MV-4-11 (cell line): ENCODE measurements at regions not wholly inside any gene's neighbourhood (a gene's known extent, or its start where the extent isn't known, plus 50 kb on each side); places are given as distances from the start of the nearest gene placed in this dataset.

Experiments used
- DNase-seq: peaks from one replicate; lab custom pipeline; 2025; lab: John Stamatoyannopoulos, UW

DNA sequence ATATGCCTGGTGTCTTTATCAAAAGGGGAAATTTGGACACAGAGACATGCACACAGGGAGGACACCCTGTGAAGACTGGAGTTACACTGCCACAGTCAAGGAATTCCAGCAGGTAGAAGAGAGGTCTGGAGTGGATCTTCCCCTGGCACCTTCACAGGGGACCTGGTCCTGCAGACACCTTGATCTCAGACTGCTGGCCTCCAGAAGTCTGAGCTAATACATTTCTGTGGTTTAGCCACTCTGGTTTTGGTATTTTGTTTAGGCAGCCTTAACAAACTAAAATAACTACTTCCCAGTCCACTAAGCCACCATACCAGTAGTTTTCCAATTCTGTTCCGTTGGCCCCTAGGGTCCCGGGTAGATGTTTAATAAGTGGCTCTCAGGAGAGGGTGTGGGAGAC is 164.7 kb downstream of the SETD4 start:
- DNase-seq = no peak

DNA sequence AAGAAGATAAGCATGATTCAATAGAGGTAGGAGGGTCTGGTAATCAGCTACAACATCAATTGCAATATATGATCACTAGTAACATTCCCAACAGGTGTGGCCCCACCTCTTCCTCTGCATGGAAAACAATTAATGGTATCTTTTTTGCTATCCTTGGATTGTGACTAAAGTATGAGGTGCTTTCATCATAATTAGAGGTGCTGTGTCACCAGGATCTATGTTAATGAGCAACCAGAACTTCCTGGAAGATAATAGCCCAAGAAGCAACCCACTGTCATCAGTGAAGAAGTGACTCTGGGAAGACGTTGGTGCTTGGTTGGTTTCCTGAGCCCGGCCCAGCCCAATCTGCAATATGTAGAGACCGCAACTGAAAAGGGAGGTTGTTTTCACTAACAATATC is 167.2 kb downstream of the SETD4 start:
- no peak for DNase-seq

DNA sequence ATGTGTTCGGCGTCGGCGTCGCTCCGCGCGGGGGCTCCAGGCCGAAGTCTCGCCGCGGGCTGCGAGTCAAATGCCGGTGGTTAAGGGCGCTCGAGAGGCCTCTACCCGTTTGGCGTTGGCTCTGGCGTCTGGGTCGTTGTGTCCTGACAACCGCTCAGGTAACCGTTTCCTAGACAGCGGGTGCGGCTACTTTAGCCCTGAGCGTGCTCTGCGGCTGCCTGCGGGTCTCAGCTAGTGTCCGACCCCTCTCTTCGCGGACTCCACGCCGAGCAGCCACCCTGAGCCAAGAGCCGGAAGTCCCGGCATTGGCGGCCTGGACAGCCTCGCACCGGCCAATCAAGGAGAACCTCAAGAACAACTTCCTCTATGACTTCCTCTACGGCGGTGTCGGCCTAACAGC is 173.4 kb downstream of the SETD4 start:
- DNase-seq = no peak

DNA sequence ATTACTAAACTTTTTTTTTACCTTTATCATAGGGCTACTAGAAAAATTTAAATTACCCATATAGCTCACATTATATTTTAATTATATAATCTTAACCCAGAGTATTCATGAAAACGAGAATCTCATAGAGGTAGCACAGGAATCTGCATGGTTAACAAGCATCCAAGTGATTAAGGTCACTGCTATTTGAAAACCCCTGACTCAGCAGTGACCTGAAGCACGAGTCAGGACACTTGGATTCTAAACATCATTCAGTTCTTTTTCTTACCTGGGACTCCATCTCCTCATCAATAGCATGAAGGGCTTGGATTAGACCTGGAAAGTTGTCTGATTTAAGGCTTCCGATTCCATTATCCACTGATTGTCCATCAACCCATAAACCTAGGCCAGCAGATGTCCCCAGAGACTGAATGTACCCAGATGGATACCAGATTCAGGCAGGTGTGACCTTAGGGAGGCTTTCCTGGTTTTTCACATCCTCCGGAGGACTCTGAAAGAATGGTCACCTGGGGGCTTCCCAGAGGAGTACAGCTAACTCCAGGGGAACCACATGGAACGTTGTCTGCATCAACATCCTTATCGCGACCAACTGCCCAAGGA is 174.3 kb downstream of the SETD4 start:
- DNase-seq = no peak

DNA sequence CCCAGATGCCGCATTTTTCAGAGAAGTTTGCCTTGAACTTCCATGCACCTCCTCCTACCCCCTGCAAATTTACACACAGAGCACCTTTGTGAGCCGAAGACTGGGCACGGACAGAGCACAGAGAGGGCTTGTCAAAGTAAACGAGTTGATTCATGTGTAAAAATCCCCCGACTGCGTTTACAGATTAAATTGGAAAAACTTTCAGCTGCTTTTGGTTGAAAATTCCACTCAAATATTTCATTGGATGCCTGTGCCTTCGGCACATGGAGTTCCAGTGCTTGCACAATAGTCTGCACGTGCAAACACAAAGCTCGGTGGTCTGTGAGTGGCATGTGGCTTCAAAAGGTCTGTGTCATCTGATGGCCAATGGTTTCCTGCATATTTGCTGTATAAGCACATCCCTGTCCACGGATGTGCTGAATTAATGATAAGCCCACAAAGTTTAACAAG is 177.5 kb downstream of the SETD4 start:
- DNase-seq = no peak

DNA sequence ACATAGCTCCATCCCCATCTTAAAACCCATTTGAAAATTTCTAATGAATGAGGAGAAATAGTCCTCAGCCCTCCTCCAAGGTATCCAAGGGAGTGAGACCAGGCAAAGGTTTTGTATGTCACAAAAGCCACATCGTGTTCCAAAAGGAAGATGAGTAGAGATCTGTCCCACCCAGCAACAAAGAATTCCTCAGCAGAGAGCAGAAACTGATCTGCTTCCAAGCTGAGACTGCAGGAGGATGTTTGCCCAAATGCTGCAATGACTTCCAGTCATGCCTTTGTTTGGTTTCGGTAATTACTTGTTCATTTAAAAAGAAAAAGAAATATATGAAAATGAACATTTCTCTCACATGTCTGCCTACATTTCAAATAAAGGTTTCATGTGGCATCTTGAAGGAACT is 186.9 kb downstream of the SETD4 start:
- peak; percentile 34 for DNase-seq

DNA sequence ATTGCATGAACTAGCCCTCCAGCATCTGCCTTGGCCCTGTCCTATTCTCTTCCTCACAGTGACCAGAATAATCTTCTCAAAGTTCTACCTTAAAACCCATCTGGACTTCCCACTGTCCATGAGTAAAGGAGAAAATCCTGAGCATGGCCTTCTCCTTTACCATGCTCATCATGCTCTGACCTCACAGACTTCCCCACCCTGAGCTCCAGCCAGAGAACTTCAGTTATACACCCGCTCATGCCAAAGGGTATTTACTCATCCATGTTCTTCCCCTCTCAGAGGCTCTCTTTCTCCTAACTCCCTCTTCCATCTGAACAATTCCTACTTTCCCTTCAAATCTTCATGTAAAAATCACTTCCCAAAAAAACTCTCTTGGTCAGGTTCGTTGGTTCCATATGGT is 188.4 kb downstream of the SETD4 start:
- DNase-seq = no peak

DNA sequence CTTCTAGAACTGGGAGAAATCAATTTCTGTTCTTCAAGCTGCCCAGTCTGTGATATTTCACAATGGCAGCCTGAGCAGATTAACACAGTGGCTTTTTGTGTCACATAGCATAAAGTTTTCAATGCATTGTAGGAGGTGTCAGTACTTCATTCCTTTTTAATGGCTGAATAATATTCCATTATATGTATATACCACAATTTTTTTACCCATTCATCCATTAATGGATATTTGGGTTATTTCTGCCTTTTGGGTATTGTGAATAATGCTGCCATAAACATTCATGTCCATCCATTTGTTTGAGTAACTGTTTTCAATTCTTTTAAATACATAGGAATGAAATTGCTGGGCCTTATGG is 191.5 kb downstream of the SETD4 start:
- DNase-seq = no peak

DNA sequence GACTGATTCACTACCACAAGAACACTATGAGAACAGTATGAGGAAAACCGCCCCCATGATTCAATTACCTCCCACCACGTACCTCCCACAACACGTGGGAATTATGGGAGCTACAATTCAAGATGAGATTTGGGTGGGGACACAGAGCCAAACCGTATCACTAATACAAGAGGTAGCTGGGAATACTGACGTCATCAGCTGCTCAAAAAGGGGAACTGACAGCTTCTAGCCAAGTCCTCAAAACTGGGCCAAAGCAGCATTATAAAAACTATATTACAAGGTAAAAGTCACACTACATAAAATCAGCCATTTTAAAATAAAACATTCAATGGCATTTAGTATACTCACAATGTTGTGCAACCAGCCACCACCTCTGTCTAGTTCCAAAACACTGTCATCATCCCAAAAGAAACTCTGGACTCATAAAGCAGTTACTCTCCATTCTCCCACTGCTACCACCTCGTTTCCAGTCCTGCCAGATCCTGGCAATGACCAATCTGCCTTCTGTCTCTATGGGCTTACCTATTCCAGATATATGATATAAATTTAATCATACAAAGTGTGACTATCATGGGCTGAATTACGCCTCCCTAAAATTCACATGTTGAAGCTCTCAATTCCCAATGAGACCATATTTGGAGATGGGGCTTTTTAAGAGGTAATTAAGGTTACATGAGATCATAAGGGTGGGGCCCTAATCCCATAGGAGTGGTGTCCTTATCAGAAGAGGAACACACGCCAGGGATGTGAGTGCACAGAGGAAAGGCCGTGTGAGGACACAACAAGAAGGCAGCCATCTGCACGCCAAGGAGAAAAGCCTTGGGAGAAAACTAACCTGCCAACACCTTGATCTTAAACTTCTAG is 192.1 kb downstream of the SETD4 start:
- DNase-seq = peak; percentile 42

DNA sequence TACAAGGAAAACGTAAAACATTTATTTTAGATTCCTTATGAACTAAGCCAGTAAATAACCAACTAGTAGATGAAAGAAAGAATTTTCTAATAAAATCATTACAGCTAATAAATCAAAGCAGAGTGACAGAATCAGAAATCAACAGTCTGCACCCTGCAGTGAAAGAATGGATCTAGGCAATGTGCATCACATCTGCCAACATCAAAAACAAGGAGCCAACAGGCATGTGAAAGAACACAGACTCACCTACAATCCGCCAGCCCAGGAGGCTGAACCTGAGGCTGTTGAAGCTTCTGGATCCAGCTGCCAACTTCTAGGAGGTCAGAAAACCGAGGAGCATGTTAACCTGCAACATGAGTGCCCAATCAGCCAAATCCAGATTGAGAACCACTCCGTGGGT is 196.3 kb downstream of the SETD4 start:
- DNase-seq = no peak

DNA sequence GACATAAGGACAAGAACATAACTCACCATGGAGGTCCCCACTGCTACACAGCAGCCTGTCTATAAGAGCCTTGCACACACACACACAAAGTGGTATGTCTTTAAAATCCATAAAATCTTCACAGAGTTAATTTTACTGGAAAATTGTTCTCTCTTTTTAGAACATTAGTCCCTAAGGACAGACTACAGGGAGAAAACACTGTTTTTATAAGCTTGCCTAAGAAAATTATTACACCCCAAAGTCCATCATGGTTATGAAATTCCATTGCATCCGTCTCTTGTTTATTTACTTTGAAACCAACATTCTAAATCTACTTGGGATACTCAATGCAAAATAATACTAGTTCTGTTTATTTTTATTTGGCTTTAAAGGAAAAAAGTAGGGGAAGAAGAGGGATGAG is 197.4 kb downstream of the SETD4 start:
- DNase-seq = no peak

DNA sequence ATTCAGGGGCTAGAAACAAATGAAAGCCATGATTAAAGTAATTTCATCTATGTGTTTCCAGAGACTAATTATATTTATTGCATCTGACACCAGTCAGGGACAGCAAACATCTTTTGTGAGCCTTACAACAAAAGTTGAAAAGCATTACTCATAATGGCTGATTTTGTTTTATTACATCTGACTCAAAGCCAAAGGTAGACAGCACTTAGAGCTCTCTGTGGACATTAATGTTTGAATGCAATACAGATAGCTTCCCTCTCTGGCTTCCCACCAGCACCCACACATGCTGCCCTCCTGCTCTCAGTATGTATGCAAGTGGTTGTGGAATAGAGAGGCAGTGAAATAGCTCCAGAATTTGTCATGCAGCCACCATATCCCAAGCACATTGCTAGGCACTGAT is 198.7 kb downstream of the SETD4 start:
- DNase-seq = no peak

DNA sequence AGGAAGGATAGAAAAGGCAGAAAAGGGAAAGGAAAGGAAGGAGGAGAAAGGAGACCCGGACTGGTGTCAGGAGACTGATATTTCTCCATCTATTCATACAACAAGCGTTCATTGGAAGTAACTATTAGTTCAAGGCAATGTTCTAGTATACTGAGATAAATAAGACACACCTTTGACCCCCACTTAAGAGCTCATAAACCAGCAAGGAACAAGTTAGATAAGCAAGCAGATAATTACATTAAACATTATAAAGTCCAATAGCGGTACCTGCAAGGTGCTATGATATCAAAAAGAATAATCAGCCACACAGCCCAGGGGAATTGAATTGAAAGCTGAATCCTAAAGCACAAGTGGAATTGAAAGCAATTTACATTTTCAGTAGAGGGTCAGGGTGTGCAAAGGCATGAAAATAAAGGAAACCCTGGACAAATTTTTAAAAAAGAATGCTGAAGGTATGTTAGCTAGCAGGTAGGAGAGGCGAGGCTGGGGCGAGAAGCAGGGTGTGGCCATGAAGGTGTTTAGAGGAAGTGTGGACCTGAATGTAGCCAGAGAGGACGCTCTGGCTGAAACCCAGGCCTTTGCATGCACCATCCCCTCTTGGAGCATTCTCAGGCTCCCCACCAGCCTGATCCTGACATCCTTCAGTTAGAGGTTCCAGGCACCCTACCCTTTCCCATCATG is 200.0 kb downstream of the SETD4 start:
- no peak for DNase-seq

DNA sequence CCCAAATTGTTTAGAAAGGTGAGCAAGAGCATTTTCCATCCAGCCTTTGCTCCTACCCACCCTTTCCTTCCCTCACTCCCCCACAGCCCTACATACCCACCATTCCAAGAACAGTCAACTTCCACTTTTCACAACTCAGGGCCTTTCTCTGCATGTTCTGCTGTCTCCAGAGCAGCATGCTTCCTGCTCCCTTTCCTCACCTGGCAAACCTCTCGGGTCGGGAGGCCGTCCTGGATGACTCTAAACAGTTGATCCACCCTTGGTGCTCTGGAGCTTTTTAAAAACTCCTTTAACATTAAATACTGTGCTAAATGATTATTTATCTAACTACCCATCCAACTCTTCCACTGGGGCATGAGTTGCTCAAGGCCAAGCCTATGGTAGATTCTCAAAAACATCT is 200.6 kb downstream of the SETD4 start:
- DNase-seq = no peak

DNA sequence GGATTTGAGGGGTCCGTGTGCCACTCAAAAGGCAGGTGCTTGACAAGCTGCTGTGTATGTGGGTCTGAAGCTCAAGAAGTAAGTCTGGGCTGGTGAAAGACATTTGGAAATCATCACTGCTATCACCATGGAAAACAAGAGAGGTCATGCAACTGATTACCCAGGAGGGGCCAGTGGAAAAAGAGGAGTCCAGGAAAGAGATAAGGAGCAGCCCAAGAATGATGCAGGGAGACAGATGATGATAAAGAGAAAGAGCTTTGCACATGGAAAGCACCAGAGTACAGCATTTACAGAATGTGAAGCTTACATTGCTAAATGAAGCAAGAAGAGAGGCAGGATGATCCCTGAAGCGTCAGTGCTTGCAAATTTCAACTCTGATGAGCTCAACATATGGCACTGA is 203.2 kb downstream of the SETD4 start:
- DNase-seq = no peak

DNA sequence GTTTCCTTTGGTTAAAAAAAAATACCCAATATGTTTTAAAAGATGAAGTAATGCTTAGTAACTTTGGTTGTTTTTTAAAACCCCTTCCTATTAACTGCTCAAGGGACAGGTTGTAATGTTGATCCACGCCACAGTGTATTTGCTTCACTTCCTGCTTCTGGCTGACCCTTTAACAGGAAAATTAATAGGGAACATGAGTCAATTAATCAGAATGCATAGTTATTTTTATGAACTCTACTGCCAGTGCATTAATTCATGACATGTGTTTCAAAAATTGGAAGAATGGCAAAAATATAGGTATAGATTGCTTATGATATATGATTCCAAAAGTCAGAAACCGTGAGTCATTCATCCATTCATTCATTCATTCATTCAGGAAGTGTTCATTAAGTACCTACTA is 204.8 kb downstream of the SETD4 start:
- DNase-seq = no peak

DNA sequence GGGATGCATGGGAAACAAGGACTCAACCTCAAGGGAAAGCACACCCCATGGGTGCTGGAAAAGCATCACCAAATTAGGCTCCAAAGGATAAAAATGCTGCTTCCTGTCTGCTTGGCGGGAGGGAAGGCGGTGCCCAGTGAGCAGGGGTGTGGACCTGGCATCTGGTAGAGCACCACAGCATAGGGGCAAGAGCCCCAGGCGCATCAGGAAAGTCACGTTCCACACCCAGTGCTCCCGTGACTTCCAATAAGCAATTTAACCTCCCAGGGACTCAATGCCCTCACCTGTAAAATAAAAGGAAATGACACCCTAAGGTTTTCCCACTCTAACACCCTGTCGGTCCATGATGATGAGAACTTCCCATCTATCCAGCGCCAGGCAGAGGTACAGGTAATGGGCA is 206.0 kb downstream of the SETD4 start:
- DNase-seq = no peak

DNA sequence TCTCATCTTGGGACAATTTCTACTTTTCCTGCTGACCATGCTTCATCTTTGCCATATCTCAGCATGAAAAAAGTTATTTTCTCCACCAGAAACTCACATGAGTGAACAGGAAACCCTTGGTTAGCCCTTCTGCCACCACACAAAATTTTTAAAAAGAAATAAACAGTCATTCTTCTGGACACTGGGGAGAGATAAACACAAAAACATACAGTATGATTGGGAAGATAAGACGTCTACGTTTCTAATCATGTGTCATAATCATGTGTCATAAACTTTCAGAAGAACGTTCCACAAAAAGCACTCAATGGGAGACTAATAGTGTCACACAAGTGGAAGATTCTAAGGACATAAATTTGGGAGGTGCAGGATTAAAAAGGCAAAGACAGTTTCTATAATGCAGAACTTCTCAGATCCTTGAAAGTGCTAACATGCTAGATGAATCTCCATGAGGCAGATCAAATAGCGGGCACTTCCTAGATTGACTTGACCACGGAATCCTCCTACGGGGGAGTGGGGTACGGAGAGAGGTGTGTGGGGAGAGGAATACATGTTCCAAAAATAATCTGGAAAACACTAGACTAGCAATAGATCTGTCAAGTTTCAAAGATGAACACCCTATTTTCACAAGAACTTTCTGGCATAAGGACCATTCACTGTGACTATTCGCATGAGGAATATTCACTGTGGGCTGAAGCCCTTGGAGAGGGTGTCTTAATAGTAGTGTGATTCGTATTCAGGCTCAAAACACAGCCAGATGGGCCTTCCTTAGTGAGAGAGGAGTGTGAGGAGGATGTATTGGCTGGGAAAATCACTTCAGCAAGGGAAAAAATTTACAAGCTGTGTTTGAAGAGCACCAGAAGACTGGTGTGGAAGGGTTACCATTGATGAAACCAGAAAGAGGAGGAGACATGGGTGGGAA is 206.7 kb downstream of the SETD4 start:
- no peak for DNase-seq

DNA sequence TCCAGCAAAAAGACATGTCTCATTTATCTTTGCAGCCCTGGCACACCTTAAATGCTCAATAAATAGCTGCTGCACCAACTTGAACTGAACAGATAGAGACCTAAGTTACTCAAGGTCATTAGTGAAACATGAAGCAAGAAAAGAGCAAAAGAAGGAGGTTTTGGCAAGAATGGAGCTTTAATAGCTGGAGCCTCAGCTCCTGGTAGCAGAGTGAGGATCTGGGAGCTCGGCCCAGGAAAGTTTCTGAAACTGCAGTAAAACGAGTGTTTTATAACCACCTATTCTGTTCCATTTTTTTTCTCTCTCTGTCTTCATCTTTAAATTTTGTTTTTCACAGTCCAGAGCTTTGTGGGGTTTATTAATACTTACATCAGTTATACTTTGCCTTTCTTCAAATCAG is 207.5 kb downstream of the SETD4 start:
- DNase-seq = no peak

DNA sequence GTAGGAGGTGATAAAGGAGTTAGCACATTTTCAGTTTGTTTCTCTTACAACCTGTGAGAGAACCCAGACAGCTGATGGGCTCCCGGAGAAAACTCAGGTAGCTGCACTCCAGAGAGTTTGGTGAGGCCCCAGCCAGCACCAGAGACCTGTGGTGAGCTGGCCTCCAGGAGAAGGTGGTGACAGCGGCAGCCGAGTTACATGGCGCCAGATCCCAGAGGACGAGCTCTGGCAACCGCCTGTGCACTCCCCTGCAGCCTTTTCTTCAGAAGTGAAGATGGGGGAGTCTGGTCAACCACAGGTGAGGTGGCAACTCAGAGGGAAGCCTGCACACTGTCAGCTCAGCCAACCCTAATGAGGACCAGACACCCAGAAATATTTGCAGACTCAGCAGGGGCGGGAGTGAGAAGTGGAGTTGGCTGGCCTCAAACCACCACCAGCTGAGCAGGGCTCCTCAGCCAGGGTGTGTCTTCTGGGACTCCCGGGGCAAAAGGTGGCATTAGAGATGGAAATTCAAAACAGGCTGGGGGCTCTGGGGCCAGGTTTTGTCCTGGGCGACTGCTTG is 209.7 kb downstream of the SETD4 start:
- no peak for DNase-seq

DNA sequence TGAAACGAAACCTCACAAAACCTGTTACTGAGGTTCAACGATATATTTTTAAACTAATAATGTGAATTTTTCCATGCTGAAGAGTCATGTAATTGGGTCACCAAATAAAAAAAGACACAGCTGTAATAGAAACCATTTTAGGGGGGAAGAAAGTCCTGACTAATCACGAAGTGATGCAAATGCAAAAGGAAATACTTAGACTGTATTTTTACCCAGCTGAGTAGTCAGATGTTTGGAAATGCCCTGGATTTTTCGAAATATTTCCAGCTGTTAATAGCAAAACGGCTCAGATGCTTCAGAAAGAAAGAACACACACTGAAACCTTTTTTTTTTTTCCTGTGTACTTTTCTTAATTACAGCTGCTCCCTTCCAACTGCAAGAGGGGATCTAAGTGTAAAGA is 210.3 kb downstream of the SETD4 start:
- peak; percentile 6 for DNase-seq

DNA sequence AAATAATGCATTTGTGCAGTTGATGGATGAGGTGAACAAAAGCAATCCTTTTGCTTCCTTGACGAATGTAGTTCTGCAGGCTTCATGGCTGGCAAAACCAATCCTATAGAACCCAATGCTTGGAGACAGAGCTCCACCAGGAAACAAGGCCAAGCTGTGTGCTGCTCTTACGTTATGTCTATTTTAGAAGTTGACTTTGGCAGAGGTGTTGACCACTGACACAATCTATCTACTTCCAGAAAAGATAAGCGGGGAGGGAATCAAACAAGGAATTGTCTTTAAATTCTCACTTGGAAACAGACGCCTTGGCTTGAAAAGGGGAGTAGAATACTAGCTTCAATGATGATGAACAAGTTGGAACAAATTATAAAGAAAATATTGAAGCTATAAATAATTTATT is 211.2 kb downstream of the SETD4 start:
- DNase-seq = no peak
